HCT116 (cell line): ENCODE measurements at regions not wholly inside any gene's neighbourhood (a gene's known extent, or its start where the extent isn't known, plus 50 kb on each side); places are given as distances from the start of the nearest gene placed in this dataset.

ENCODE experiments used
- ATAC-seq: fragments of 200-7000 bp; cut with Tn5 transposase; 2 replicates; pipeline ENCODE4 v1.9.1; 2020; ENCODE audit warnings: mild to moderate bottlenecking, moderate library complexity
- BruUV-seq: library from RNA; stranded (reverse); fragments of 400-500 nt; replicated peaks from 2 replicates; lab custom pipeline; 2021; lab: Mats Ljungman, UMichigan
- CTCF ChIA-PET: fragments of 300-600 bp; sonication (Branson Sonifier 250); formaldehyde crosslinking; loops from one replicate; lab custom pipeline; 2021; ENCODE audit warnings: antibody characterized with exemption; lab: Charles Lee
- POLR2A ChIA-PET: fragments of 300-600, 350-600 bp; sonication (Branson Sonifier 250); formaldehyde crosslinking; loops from one replicate; lab custom pipeline; 2021; ENCODE audit warnings: antibody characterized with exemption; lab: Charles Lee
- RAD21 ChIA-PET, 2 experiments: fragments of 300-600 bp; sonication (Branson Sonifier 250); formaldehyde crosslinking; loops; one replicate each; lab custom pipeline; 2023; ENCODE audit warnings: low total read pairs in 2 of 2; ENCODE audit not compliant: uncharacterized antibody in 2 of 2, unreplicated experiment in 2 of 2, low non-redundant PET in 1 of 2; lab: Charles Lee
- DNase-seq: peaks from one replicate; pipeline ENCODE4 v3.0.0-alpha.2; 2010; ENCODE audit warnings: low read depth, low spot score
- H2AFZ ChIP-seq: fragments of 200-600 bp; shearing (Covaris generic), sonication (generic); 2 replicates; pipeline ENCODE4 v1.6.1; 2017; ENCODE audit warnings: low read depth, mixed run types, mixed read lengths, antibody characterized with exemption, low read length; ENCODE audit not compliant: poor library complexity, severe bottlenecking
- H3K27ac ChIP-seq: 2 replicates; pipeline ENCODE4 v1.5.1; 2012; ENCODE audit warnings: low read depth, low read length
- H3K27me3 ChIP-seq: fragments of 200-600 bp; sonication (generic); 2 replicates; pipeline ENCODE4 v1.6.1; 2016; ENCODE audit warnings: mixed run types, low read length, mixed read lengths; ENCODE audit not compliant: insufficient read depth
- H3K36me3 ChIP-seq, 2 experiments: fragments of 200-500 bp in 1 of 2; fragments of 200-600 bp in 1 of 2; sonication (Bioruptor generic) in 1 of 2; sonication (generic) in 1 of 2; 2 replicates each; pipeline versions ENCODE4 v1.5.1 to v1.6.1; 2014 to 2016; ENCODE audit warnings: low read length in 2 of 2, inconsistent platforms in 1 of 2, mixed read lengths in 1 of 2, mixed run types in 1 of 2; ENCODE audit not compliant: insufficient read depth in 2 of 2, control insufficient read depth in 1 of 2
- H3K4me1 ChIP-seq, 2 experiments: fragments of 200-600 bp in 1 of 2; sonication (generic) in 1 of 2; 2 replicates each; pipeline versions ENCODE4 v1.5.1 to v1.6.1; 2012 to 2017; ENCODE audit warnings: low read length in 2 of 2, inconsistent platforms in 1 of 2, mild to moderate bottlenecking in 1 of 2, mixed read lengths in 1 of 2, mixed run types in 1 of 2, moderate library complexity in 1 of 2; ENCODE audit not compliant: insufficient read depth in 2 of 2, control insufficient read depth in 1 of 2
- H3K4me2 ChIP-seq: fragments of 200-600 bp; sonication (generic); 2 replicates; pipeline ENCODE4 v1.6.1; 2017; ENCODE audit warnings: mixed run types, low read length, mixed read lengths
- H3K4me3 ChIP-seq, 2 experiments: fragments of 200-600 bp in 1 of 2; sonication (generic) in 1 of 2; replicated peaks in 1 of 2; 2 replicates each; pipeline ENCODE4 v1.5.1; 2011 to 2016; ENCODE audit warnings: low read length in 2 of 2, control low read depth in 1 of 2, low read depth in 1 of 2, mild to moderate bottlenecking in 1 of 2, mixed read lengths in 1 of 2, mixed run types in 1 of 2
- H3K79me2 ChIP-seq: fragments of 200-600 bp; sonication (generic); 2 replicates; pipeline ENCODE4 v1.6.1; 2017; ENCODE audit warnings: mild to moderate bottlenecking, mixed run types, low read length, moderate library complexity, mixed read lengths; ENCODE audit not compliant: insufficient read depth
- H3K9ac ChIP-seq: fragments of 200-600 bp; sonication (generic); 2 replicates; pipeline ENCODE4 v1.6.1; 2016; ENCODE audit warnings: low read length, mixed read lengths
- H3K9me2 ChIP-seq: fragments of 200-600 bp; sonication (generic), shearing (Covaris generic); 2 replicates; pipeline ENCODE4 v1.6.1; 2017; ENCODE audit warnings: mixed run types, mild to moderate bottlenecking, moderate library complexity; ENCODE audit not compliant: insufficient read depth
- H3K9me3 ChIP-seq, 2 experiments: fragments of 200-500 bp in 1 of 2; fragments of 200-600 bp in 1 of 2; sonication (Bioruptor generic) in 1 of 2; sonication (generic) in 1 of 2; 2 replicates each; pipeline ENCODE4 v1.6.1; 2014 to 2017; ENCODE audit warnings: low read length in 2 of 2, mixed read lengths in 2 of 2, inconsistent platforms in 1 of 2, low read depth in 1 of 2, mild to moderate bottlenecking in 1 of 2, mixed run types in 1 of 2, moderate library complexity in 1 of 2; ENCODE audit not compliant: control insufficient read depth in 1 of 2, insufficient read depth in 1 of 2
- H4K20me1 ChIP-seq: fragments of 200-600 bp; sonication (generic), shearing (Covaris generic); 2 replicates; pipeline ENCODE4 v1.6.1; 2017; ENCODE audit warnings: mixed run types, mild to moderate bottlenecking, moderate library complexity; ENCODE audit not compliant: insufficient read depth
- CBX3 ChIP-seq: IDR thresholded peaks from 2 replicates; pipeline ENCODE4 v1.6.1; 2012; ENCODE audit warnings: low read depth
- CEBPB ChIP-seq: IDR thresholded peaks from 2 replicates; pipeline ENCODE4 v1.6.1; 2012; ENCODE audit warnings: low read depth
- EGR1 ChIP-seq: IDR thresholded peaks from 2 replicates; pipeline ENCODE4 v1.6.1; 2012; ENCODE audit warnings: low read depth
- ELF1 ChIP-seq: IDR thresholded peaks from 2 replicates; pipeline ENCODE4 v1.6.1; 2012; ENCODE audit warnings: low read depth, borderline replicate concordance
- EZH2 ChIP-seq: fragments of 200-600 bp; sonication (generic); IDR thresholded peaks from 2 replicates; pipeline ENCODE4 v1.6.1; 2017; ENCODE audit warnings: antibody characterized with exemption, mixed run types
- EZH2phosphoT487 ChIP-seq: fragments of 200-600 bp; IDR thresholded peaks from 2 replicates; pipeline ENCODE4 v1.6.1; 2018; ENCODE audit warnings: antibody characterized with exemption, borderline replicate concordance
- JUND ChIP-seq: IDR thresholded peaks from 2 replicates; pipeline ENCODE4 v1.6.1; 2012
- POLR2AphosphoS5 ChIP-seq: IDR thresholded peaks from 2 replicates; pipeline ENCODE4 v1.6.1; 2011; ENCODE audit warnings: mild to moderate bottlenecking, low read depth, low read length, moderate library complexity
- RAD21 ChIP-seq: IDR thresholded peaks from 2 replicates; pipeline ENCODE4 v1.6.1; 2012; ENCODE audit warnings: low read depth, mild to moderate bottlenecking
- REST ChIP-seq: IDR thresholded peaks from 2 replicates; pipeline ENCODE4 v1.6.1; 2012; ENCODE audit warnings: low read depth
- SIN3A ChIP-seq: IDR thresholded peaks from 2 replicates; pipeline ENCODE4 v1.6.1; 2012; ENCODE audit warnings: low read depth
- SP1 ChIP-seq: IDR thresholded peaks from 2 replicates; pipeline ENCODE4 v1.6.1; 2012; ENCODE audit warnings: low read depth
- SRF ChIP-seq: IDR thresholded peaks from 2 replicates; pipeline ENCODE4 v1.6.1; 2012; ENCODE audit warnings: low read depth
- TCF7L2 ChIP-seq: IDR thresholded peaks from 2 replicates; pipeline ENCODE4 v1.7.0; 2011; ENCODE audit warnings: borderline replicate concordance, inconsistent platforms; ENCODE audit not compliant: insufficient read depth, insufficient read length; ENCODE audit errors: extremely low read depth
- ZBTB33 ChIP-seq: IDR thresholded peaks from 2 replicates; pipeline ENCODE4 v1.6.1; 2011; ENCODE audit warnings: mild to moderate bottlenecking, low read length, moderate library complexity; ENCODE audit not compliant: insufficient replicate concordance; ENCODE audit errors: extremely low read depth
- ZFX ChIP-seq: fragments of 450-650 bp; IDR thresholded peaks from 2 replicates; pipeline ENCODE4 v1.6.1; 2017
- ZNF274 ChIP-seq: fragments of 200-500 bp; sonication (Bioruptor generic); IDR thresholded peaks from 2 replicates; pipeline ENCODE4 v1.6.1; 2014; ENCODE audit warnings: mild to moderate bottlenecking, low read depth, low read length, inconsistent platforms
- intact Hi-C: fragments of 100-400 bp; cut with micrococcal nuclease; formaldehyde crosslinking; loops from 2 replicates; pipeline ENCODE4 v1.10.0; 2022
- TF ChIP-seq, protein P1 (sequence below): IDR thresholded peaks from 2 replicates; pipeline ENCODE4 v1.6.1; 2012
- TF ChIP-seq, protein P2 (sequence below): IDR thresholded peaks from 2 replicates; pipeline ENCODE4 v1.6.1; 2012

DNA sequence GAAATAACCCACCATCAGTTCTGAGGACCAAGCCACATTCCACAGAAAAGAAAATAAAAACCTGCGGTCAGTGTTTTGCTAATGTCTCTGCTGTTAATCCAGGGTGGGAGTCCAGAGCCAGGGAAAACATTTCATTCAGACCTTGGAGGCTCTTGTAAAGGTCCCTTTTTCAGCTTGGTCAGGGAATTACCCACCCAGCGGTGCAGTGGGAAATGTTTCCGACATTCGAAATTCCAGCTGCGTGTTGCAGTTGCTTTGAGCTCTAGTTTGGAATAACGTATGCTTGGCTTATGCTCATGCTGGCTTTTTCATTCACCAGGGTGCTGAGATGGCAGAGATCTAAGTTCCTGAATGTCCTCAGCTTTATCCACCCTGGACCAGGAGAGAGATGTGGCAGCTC is 219.1 kb downstream of the TRIB2 start:
- TF ChIP-seq, protein P1, sequence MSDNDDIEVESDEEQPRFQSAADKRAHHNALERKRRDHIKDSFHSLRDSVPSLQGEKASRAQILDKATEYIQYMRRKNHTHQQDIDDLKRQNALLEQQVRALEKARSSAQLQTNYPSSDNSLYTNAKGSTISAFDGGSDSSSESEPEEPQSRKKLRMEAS, result no peak
- no peak for TF ChIP-seq ELF1
- no peak for TF ChIP-seq POLR2AphosphoS5
- TF ChIP-seq ZFX, result no peak
- no peak for TF ChIP-seq JUND
- TF ChIP-seq SRF, result no peak
- TF ChIP-seq SIN3A, result no peak
- no peak for TF ChIP-seq EZH2phosphoT487
- TF ChIP-seq RAD21, result no peak
- no peak for TF ChIP-seq CEBPB
- TF ChIP-seq TCF7L2, result no peak
- no peak for TF ChIP-seq SP1
- TF ChIP-seq ZNF274, result no peak
- no peak for TF ChIP-seq EZH2
- TF ChIP-seq, protein P2, sequence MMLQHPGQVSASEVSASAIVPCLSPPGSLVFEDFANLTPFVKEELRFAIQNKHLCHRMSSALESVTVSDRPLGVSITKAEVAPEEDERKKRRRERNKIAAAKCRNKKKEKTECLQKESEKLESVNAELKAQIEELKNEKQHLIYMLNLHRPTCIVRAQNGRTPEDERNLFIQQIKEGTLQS, result no peak
- no peak for TF ChIP-seq EGR1
- TF ChIP-seq CBX3, result no peak
- TF ChIP-seq ZBTB33, result no peak
- TF ChIP-seq REST, result no peak
- Histone ChIP-seq H3K36me3 (no peaks in the 10 kb centered on the region), H3K27ac (no peak overlapping the region), H3K4me1 (no peaks in the 10 kb centered on the region), H3K9ac (no peak overlapping the region), H3K27me3 (no peaks in the 10 kb centered on the region), H3K79me2 (no peaks in the 10 kb centered on the region), H3K4me3 (no peak overlapping the region), H3K4me2 (no peak overlapping the region), H3K9me3 (no peaks in the 10 kb centered on the region), H2AFZ (no peak overlapping the region), H4K20me1 (no peaks in the 10 kb centered on the region), H3K9me2 (no peaks in the 10 kb centered on the region)
- POLR2A ChIA-PET, result no interaction called here
- CTCF ChIA-PET, result no interaction called here
- intact Hi-C loops, result no loop called here
- RAD21 ChIA-PET, result no interaction called here
- DNase-seq (no peak), ATAC-seq (no peak)
- BruUV-seq, result no TSS peak
